Stimulated activated CD4-positive, alpha-beta T cell treated with anti-CD3 and anti-CD28 coated beads, Interleukin-15, amount 100 ng/mL, for 1 hour (primary cell): ENCODE measurements at regions not wholly inside any gene's neighbourhood (a gene's known extent, or its start where the extent isn't known, plus 50 kb on each side); places are given as distances from the start of the nearest gene placed in this dataset.
"Not testable (repeated sequence)": the region's sequence is repeated elsewhere in the genome, so short reads cannot be mapped to it uniquely, and the experiment has no call there.

Experiments used
- DNase-seq, 2 donors: peaks; one replicate each; pipeline ENCODE4 v3.0.0-alpha.2; 2020; ENCODE audit warnings: low read depth in 1 of 2, low spot score in 1 of 2

DNA sequence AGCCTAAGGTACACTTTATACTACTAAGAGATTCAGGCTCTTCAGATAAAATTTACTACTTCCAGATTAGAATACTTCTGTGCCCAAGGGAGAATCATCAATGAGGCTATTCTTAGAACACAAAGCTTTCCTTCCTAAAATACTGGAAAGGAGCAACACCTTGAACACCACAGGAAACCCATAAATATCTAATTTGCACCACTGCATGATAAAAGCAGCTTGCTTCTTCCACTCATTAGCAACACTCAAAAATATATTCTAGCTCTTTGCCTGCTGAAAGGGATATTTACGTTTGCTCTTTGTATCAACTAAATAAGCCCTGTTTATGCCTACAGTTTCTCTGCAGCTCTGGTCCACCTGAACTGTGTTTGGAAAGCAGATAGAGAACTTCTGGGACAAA is 284.3 kb downstream of the RWDD3 start:
- no peak for DNase-seq

DNA sequence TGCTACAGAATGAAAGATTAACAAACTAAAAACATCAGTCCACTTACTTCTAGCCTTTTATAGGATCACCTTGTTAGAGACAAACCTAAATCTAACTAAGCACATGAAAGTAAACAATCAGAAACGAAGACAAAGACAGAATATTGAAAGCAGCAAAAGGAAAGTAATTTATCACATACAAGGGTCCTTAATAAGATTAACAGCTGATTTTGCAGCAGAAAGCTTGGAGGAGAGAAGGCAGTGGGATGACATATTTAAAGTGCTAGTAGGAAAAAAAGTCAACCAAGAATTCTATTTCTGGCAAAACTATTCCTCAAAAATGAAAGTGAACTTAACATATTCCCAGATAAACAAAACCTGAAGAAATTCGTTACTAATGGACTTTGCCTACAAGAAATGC is 286.4 kb downstream of the RWDD3 start:
- DNase-seq: no peak

DNA sequence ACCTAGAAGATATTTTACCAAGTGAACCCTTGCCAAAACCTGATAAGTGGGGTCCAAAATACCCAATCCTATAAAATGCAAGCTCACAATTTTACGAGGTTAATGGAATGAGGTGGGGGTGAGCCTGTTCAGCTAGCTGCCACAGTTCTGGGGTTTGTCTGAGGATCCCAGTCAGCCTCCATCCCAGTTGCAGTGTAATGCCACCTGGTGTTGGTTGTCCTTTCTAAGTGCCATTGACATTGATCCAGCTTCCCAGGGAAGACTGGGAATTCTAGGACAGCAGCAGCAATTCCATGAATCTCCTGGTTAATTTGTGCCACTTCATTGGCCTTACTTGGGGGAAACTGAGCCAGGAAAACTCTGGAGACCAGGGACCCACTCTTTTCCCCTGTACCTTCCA is 298.3 kb downstream of the RWDD3 start:
- DNase-seq: no peak

DNA sequence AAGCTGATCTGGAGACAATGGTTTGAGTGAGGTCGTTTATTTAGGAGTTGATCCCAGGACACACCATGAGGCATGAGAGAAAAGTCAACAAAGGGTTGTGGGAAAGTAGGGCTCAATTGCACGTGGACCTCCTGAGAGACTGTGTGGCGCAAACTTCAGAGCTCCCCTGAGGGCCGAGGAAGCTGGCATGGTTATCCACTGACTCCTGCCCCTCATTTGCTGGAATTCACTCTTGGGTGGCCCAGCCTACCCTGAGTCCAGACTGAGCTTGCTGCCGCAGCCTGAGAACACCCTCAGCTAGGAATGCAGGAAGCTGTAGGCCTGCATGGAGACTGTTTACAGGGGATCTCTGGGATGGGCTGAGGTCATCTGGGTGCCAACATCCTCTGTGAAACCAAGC is 301.0 kb downstream of the RWDD3 start:
- DNase-seq: no peak

DNA sequence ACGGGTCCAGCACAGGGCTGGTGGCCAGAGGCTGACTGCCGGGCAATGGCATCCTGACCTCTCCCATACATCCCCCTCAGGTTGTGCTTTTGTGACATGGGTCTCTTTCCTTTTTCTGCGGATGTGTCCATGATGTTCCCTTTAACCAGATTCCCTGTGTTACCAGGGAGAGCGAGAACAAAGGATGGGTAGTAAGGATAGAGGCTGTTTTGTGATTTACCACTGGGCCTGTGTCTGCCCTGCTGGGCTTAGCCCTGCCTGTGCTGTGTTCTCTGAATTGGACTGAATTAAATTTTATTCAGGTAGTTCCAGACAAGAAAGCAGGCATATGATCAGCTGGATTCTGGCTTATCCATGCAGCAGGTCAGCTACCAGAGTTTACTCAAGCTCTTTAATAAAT is 301.6 kb downstream of the RWDD3 start:
- DNase-seq: no peak

DNA sequence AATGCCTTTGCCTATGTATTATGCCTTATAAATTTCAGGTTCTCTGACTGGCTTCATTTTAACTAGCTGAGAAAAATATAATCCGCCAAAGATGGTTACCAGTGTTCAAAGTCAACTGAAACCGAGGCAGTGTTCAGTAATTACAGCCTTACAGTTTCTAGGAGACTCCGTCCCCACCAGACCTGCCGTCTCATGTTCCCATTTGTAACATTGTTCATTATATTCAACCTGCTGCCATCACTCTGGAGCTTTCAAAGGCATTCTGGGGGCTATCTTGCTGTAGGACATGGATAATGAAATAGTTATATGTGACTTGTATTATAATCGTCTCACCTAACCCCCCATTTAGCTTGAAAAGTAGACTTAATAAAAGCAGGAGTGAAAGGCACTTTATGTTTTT is 302.5 kb downstream of the RWDD3 start:
- no peak for DNase-seq

DNA sequence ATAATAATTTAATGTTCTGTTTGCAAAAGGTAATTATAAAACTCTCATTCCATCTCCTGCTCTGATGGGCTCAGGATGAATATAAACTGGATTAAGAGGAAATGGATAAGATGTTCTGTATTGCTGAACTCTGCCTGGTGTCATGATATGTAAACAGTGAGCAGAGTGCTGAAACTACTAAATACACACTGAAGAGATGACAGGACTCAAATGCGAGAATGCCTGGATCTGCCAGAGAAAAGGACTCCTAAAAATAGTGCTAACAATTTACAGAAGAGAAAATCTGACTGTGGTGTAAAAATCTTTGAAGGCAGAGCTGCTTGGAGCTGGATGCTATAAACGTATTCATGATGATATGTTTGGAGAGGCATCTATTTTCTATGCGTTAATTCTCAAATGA is 303.2 kb downstream of the RWDD3 start:
- no peak for DNase-seq

DNA sequence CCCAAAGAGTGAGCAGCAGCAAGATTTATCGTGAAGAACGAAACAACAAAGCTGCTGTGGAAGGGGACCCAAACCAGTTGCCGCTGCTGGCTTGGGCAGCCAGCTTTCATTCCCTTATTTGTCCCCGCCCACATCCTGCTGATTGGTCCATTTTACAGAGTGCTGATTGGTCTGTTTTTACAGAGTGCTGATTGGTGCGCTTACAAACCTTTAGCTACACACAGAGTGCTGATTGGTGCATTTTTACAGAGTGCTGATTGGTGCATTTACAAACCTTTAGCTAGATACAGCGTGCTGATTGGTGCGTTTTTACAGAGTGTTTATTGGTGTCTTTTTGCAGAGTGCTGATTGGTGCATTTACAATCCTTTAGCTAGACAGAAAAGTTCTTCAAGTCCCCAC is 304.2 kb downstream of the RWDD3 start:
- DNase-seq: not testable (repeated sequence)

DNA sequence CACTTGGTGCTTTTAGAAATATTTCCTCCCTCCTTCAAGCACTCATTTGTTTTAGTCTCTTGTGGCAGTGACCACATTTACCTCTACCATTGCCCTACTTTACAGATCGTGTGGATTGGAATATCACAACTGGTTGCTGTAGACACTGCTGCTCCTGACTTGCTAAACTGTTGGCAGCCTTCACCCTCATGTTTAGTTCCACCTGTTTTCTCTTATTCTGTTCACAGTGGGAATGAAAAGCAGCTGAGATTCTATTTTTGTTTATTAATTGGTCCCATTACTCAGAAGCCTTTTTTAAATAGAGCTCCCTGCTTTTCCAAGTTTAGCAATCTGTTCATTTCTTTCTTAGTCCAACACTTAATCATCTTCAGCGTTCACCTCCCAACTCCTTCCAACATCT is 308.9 kb downstream of the RWDD3 start:
- DNase-seq: no peak

DNA sequence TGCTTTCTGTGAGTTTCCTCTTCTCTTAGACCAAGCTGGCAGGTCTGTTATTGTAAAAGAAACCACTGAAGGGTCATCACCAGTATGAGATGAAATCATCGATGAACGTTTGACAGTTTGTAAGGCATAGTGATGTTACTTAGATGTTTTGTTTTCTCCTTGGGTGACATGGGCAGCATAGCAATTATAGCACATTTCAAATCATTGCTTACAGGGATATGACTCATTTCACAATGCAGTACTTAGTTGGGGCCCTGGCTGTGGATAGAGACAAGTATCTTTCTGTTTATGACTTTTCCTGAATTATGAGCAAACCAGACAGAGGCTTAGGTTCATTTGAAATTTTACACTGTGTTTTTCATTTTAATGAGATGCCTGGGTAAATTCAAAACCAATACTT is 313.0 kb downstream of the RWDD3 start:
- DNase-seq: no peak

DNA sequence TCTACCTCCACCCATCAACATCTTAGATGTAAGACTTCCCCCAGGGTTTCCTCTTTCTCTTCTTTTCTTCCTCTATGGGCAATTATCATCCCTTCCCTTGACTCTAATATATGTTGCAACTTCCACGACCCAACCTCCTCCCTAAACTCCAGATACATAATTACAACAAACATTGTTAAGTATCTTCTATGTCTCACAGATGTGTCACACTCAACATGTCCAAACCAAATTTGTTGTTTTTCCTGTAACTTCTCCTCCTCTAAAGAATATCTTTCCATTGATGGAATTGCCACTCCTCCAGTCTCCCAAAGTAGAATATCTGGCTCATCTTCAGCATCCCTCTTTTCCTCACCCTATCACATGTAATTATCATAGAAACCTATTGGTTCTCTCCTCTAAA is 314.2 kb downstream of the RWDD3 start:
- no peak for DNase-seq

DNA sequence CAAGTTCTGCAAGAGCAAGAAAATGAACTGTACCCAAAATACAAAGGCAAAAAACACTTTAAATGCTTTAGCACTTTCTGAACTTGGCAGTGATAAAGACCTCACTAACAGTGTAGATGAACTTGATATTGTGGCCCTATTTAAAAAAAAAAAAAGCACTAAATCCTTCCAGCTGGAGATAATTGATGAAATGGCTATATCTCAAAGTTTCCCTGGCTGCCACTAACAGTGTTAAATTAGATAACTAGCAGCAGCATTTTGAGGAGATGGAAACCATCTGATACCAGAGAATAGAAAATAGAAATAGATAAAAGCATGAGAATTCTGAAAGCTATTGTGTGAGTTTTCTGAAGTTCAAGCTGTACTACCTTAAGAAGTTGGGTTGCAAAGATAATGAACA is 317.2 kb downstream of the RWDD3 start:
- no peak for DNase-seq

DNA sequence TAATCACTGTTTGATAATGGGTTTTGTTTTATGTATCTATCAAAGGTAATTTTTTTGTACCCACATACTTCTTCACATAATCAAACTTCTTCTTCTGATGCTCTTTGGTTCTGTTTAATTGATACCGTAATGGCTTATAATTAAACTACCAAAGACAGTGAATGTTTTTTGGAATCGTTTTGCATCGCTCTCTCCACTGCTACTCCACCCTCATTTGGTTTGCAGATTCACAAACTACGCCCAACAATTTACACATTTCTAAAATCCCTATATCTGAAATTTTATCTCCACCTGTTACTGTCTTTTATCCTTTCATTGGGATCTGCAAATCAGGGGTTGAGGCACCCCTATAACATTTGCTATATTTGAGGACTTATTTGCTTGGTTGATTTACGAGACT is 319.6 kb downstream of the RWDD3 start:
- no peak for DNase-seq

DNA sequence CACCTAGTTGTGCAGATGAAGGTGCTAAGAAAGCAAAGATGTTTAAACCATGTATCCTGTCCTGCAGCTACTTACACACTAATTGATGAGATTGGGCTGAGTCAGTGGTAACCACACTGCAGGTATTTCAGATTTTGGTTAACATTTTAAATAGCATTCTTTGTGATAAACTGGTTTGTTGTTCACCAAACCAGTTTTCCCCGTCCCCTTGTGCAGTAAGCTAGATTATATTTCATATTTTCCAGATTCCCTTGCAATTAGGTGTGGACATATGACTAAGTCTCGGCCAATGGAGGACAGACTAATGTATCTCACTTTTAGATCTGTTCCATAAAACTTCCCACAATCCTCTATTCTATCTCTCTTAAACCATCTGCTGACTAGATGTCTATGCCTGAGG is 320.4 kb downstream of the RWDD3 start:
- DNase-seq: no peak

DNA sequence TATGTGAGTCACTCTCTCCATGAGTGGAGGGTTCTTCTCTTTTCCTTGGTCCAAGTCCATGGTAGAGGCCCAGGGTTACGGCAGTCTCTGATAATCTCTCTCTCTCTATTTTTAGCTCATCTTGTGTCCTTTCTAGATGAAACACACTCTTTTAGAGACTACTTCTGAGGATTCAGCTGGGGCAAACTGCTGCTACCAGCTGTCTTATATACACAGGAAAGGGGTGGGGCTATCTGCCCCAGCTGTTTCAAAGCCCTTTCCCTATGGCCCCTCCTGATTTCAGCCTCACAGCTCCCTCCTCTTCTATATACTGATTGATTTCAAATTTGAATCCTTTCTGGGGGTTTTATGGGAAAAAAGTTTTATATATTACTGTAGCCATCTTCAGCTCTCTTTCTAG is 324.8 kb downstream of the RWDD3 start:
- DNase-seq: no peak

DNA sequence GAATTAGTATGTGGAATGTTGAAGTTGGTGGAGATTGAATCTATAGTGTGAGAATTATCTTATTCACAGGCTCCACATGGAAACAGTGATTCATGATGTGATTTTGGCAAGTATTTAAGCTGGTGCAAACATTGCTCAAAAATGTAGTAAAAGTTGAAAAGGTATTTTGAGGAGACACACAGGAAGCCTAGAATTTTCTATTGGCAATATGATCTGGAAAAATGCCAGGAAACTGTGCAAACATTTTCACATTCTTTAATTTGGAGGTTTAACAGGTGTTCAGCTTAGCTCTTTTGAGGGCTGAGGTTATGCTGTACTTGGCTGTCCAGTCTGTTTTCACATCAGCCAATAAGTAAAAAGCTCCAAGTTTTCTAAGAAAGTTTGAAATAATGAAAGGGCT is 327.3 kb downstream of the RWDD3 start:
- DNase-seq: no peak

DNA sequence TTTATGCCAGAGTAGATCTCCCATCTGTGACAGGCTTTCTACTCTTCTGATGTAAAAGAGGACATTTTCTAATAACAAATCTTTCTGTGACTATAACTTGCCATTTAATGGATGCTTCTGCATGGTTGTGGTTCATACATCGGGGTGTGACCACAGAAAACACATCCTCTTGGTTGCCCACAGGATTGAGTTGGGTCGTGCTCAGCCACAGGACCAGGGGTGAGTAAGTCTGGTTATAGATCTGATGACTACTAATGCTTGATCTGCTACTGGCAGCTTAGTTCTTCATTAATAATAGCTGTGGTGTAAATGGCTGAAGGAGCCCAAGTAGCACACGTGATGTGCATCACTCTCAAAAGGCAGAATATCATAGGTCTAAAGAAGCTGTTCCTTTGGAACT is 328.2 kb downstream of the RWDD3 start:
- DNase-seq: no peak

DNA sequence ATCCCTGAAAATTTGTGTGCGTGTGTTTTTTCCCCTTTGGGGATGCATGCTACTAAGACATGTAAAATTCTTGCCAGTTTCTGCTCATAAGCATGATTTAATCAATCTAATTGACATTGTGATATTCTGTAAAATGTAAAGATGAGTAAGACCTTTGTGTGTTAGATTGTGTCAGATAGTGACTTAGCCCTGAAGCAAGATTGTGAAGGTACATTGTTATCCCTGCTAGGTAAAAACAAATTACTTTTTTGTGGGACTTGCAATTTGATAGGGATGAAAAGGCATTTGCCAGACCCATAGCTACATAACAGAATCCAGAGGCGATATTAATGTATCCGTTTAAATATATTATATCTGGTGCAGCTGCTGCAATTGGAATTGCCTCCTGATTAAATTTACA is 338.0 kb downstream of the RWDD3 start:
- DNase-seq: no peak

DNA sequence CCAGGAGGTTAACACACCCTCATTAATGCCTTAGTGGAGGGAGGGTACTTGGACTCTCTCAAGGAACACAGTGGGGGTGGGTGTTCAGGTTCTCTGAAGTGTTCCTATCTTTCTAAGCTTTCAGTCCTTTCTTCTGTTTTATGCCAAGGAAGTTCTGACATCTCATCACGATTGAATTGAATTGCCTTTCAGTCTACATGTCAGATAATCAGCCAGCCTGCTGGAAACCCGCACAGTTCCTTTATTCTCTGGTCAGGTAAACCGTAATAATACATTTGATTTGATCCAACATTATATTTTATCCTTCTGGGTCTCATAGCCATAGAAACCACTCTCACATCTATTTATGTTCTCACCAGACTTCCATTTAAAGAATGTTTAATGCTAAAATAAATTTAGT is 339.0 kb downstream of the RWDD3 start:
- no peak for DNase-seq

DNA sequence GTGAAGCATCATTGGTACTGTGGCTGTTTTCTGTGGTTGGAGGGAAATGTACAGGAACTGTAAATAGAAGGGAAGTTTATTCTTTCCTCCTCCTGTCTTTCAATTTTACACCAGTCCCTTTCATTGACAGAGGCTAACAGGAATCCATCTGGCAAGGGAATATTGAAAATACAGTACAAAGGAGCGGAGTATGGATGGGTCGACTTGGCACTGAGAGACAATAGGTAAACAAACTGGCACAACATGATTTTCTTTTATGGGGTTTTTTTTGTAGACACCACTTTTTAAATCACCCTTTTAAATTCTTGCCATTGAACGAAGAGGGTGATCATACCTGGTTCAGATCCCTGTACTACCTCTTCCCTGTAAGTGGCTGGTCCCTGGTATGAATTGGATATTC is 341.3 kb downstream of the RWDD3 start:
- no peak for DNase-seq

DNA sequence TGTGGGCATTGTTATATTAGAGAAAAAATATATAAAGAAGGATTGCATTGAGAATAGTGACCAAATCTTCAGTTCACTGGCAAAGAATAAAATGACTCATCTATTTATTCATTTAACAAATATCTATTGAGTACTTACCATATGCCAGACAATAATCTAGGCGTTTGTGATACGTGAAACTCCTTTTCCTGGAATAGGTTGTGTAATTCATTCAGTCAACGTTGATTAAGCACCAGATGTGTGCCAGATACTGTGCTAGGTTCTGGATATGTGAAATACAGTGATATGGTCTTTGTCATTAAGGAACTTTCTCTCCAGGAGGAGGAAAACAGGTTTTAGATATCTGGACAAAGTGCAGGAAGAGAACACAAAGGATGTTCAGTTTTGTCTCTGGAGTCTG is 344.5 kb downstream of the RWDD3 start:
- DNase-seq: no peak

DNA sequence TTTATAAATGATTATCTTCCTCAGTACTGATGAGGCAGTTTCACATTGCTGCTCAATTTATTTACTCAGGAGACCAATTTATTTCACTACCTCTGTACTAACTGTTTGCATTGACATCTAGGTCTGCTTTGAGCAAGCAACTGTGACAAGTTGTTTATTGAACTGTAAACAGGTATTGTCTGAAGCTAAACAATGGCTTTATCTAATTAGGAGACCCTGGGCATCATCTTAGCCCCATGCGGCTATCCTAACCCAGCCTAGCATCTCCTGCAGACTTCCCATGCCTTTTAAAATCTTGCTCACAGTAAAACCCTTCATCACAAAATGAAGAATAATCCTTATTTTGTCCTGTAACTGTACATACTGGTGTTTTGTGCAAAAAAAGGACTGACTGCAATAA is 348.2 kb downstream of the RWDD3 start:
- no peak for DNase-seq

DNA sequence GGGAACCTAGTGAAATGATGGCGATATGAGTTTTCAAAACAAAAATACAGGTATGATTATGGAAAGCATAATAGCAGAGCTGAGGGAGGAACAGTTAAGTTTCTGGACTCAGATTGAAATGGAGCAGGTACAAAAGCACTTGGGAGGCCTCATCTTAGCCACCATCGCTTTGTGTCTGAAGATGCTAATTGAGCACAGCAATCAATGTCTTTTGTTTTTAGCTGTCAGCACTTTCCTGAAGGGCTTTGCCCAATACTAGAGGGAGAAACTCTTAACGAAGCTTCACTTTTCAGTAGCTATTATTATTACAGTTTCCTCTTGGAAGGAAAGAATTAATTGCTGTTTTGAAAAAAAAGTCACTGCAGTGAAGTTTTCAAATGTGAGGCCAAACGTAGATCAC is 348.7 kb downstream of the RWDD3 start:
- no peak for DNase-seq

DNA sequence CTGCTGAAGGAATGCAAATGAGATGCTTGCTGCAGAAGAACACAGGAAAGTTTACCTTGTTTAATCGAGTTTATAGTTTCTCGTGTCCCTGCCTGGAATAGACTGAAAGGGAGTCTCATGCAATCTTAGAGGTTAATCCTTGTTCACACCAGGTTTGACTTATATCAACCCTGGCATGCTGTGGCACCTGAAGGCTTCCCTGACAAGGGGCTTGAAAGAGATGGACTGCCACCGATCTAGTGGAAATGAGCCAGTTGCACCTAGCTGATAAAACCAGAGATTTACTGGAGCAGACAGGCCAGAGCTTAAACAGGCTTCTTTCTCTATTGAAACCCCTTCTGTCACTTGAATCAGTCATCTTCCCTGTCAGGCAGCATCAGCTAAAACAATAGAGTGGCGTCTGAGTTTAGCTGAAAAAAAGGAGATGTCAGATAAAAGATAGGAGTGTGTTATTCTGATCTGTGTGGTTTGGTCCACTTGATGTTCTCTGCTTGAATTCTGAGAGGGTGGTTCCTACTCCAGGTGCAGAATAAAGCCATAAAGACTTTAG is 349.7 kb downstream of the RWDD3 start:
- no peak for DNase-seq
